OCI-LY1 (cell line): ENCODE measurements at regions not wholly inside any gene's neighbourhood (a gene's known extent, or its start where the extent isn't known, plus 50 kb on each side); places are given as distances from the start of the nearest gene placed in this dataset.

ENCODE experiments used
- H2AFZ ChIP-seq: fragments of 200-600 bp; sonication (generic), shearing (Covaris generic); 2 replicates; pipeline ENCODE4 v1.6.0; 2014; ENCODE audit warnings: antibody characterized with exemption, mild to moderate bottlenecking, low read length
- H3F3A ChIP-seq: fragments of 200-600 bp; sonication (generic), shearing (Covaris generic); 2 replicates; pipeline ENCODE4 v1.6.0; 2014; ENCODE audit warnings: mild to moderate bottlenecking, antibody characterized with exemption, low read length, moderate library complexity; ENCODE audit not compliant: insufficient read depth
- H3K27ac ChIP-seq: fragments of 200-600 bp; sonication (generic); 2 replicates; pipeline ENCODE4 v1.5.1; 2014; ENCODE audit warnings: low read length, mixed run types, mild to moderate bottlenecking, low read depth; ENCODE audit not compliant: poor library complexity, severe bottlenecking
- H3K27me3 ChIP-seq: fragments of 200-600 bp; sonication (generic); 2 replicates; pipeline ENCODE4 v1.6.0; 2014; ENCODE audit warnings: antibody characterized with exemption, mild to moderate bottlenecking, low read length, moderate library complexity; ENCODE audit not compliant: insufficient read depth
- H3K36me3 ChIP-seq: fragments of 200-600 bp; sonication (generic); 2 replicates; pipeline ENCODE4 v1.6.1; 2014; ENCODE audit warnings: mild to moderate bottlenecking, antibody characterized with exemption, low read length, moderate library complexity, mixed read lengths; ENCODE audit not compliant: insufficient read depth
- H3K4me1 ChIP-seq: fragments of 200-600 bp; sonication (generic); 2 replicates; pipeline ENCODE4 v1.5.1; 2014; ENCODE audit warnings: mild to moderate bottlenecking, low read length, moderate library complexity; ENCODE audit not compliant: insufficient read depth, severe bottlenecking
- H3K4me2 ChIP-seq: fragments of 200-600 bp; sonication (generic), shearing (Covaris generic); 2 replicates; pipeline ENCODE4 v1.6.1; 2014; ENCODE audit warnings: low read length
- H3K4me3 ChIP-seq: fragments of 200-600 bp; sonication (generic); 2 replicates; pipeline ENCODE4 v1.5.1; 2014; ENCODE audit warnings: low read length, low read depth, mild to moderate bottlenecking, mixed read lengths; ENCODE audit not compliant: poor library complexity, severe bottlenecking
- H3K79me2 ChIP-seq: fragments of 200-600 bp; shearing (Covaris generic); 2 replicates; pipeline ENCODE4 v1.6.1; 2016; ENCODE audit warnings: mixed run types, low read length, mixed read lengths; ENCODE audit not compliant: insufficient read depth
- H3K9ac ChIP-seq: fragments of 200-600 bp; sonication (generic), shearing (Covaris generic); 2 replicates; pipeline ENCODE4 v1.6.1; 2014; ENCODE audit warnings: mild to moderate bottlenecking, low read length, mixed read lengths
- H3K9me2 ChIP-seq: fragments of 200-600 bp; sonication (generic), shearing (Covaris generic); 2 replicates; pipeline ENCODE4 v1.6.1; 2014; ENCODE audit warnings: low read depth, mild to moderate bottlenecking, low read length, mixed read lengths
- H3K9me3 ChIP-seq: fragments of 200-600 bp; shearing (Covaris generic); 2 replicates; pipeline ENCODE4 v1.6.1; 2014; ENCODE audit warnings: low read length, mixed read lengths
- H4K20me1 ChIP-seq: fragments of 200-600 bp; sonication (generic), shearing (Covaris generic); 2 replicates; pipeline ENCODE4 v1.6.0; 2016; ENCODE audit warnings: mild to moderate bottlenecking, low read length; ENCODE audit not compliant: insufficient read depth
- EZH2 ChIP-seq: fragments of 200-600 bp; sonication (generic), shearing (Covaris generic); IDR thresholded peaks from 2 replicates; pipeline ENCODE4 v1.8.0; 2017; ENCODE audit warnings: borderline replicate concordance, mixed run types, mild to moderate bottlenecking, antibody characterized with exemption, low read length, moderate library complexity, mixed read lengths
- TF ChIP-seq, protein P1 (sequence below): fragments of 200-600 bp; sonication (generic), shearing (Covaris generic); IDR thresholded peaks from 2 replicates; pipeline ENCODE4 v1.5.1; 2017; ENCODE audit warnings: mild to moderate bottlenecking, antibody characterized with exemption, low read length, moderate library complexity, mixed read lengths

DNA sequence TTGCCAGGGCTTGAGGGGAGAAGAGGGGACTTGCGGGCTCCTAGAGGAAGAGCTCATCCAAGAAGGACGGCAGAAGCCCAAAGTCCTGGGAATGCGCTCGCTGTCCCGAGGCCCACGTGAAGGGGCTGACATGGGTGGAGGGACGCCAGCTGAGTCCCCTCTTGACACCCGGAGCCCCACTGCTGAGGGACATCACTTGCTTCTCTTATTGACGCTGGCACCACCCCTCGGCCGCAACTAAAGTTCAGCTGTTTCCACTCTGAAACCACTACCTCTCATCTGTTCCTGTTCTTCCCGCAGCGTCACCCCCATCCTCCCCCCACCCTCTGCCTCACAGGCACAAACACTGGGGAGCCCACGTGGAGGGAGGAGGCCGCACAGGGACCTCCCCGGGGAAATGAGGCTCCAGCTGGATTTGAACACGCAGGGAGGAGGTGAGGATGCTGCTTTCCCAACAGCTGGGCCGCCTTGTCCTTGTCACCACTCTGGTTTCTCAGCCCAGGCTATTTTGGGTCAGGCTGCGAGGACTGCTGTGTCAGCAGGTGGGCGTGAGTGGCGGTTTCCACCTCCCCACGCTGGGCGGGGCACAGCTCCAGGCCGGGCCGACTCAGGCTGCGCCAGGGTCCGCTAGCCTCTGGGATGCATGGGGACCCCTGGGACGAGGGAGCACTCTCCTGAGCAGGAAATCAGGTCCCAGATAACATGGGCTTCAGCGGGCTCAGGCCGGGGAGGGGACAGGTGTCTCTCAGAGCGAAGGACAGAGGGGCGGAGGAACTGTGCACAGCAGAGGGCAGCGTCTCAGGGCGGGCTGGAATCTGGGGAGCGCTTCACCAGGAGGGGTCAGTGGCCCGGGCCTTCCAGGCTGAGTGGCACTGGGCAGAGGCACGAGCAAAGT lies 156.3 kb downstream of the ZNF248 start:
- Histone ChIP-seq H3K9me3 (no peaks in the 10 kb centered on the region), H3K27me3 (no peaks in the 10 kb centered on the region), H3K27ac (no peak overlapping the region), H3K4me2 (no peak overlapping the region), H3K4me3 (no peak overlapping the region), H3K9me2 (no peaks in the 10 kb centered on the region), H3F3A (no peaks in the 10 kb centered on the region), H2AFZ (no peak overlapping the region), H4K20me1 (no peaks in the 10 kb centered on the region), H3K4me1 (no peaks in the 10 kb centered on the region), H3K79me2 (no peaks in the 10 kb centered on the region), H3K9ac (no peak overlapping the region), H3K36me3 (no peaks in the 10 kb centered on the region)
- no peak for TF ChIP-seq EZH2
- TF ChIP-seq, protein P1, sequence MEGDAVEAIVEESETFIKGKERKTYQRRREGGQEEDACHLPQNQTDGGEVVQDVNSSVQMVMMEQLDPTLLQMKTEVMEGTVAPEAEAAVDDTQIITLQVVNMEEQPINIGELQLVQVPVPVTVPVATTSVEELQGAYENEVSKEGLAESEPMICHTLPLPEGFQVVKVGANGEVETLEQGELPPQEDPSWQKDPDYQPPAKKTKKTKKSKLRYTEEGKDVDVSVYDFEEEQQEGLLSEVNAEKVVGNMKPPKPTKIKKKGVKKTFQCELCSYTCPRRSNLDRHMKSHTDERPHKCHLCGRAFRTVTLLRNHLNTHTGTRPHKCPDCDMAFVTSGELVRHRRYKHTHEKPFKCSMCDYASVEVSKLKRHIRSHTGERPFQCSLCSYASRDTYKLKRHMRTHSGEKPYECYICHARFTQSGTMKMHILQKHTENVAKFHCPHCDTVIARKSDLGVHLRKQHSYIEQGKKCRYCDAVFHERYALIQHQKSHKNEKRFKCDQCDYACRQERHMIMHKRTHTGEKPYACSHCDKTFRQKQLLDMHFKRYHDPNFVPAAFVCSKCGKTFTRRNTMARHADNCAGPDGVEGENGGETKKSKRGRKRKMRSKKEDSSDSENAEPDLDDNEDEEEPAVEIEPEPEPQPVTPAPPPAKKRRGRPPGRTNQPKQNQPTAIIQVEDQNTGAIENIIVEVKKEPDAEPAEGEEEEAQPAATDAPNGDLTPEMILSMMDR = no peak

GRCh38 chr10:37687581-37687980 lies 169.8 kb downstream of the ZNF248 start:
- no peaks in the 10 kb centered on the region; the same call in 1 of the 2 replicates for H3K9me2 ChIP-seq
- H3K79me2 ChIP-seq = no peaks in the 10 kb centered on the region
- TF ChIP-seq EZH2 = no peak
- TF ChIP-seq, protein P1 = no peak
- no peak overlapping the region for H3K4me3 ChIP-seq
- H4K20me1 ChIP-seq = no peaks in the 10 kb centered on the region
- H3K9ac ChIP-seq = no peak overlapping the region
- no peaks in the 10 kb centered on the region for H3F3A ChIP-seq
- H3K36me3 ChIP-seq = no peaks in the 10 kb centered on the region
- no peaks in the 10 kb centered on the region; the same call in 1 of the 2 replicates for H3K27me3 ChIP-seq
- no peak overlapping the region for H3K4me2 ChIP-seq
- H3K27ac ChIP-seq = no peak overlapping the region
- H3K9me3 ChIP-seq = no peaks in the 10 kb centered on the region
- H2AFZ ChIP-seq = no peak overlapping the region
- no peaks in the 10 kb centered on the region for H3K4me1 ChIP-seq

- TF ChIP-seq, protein P1 = no peak
- TF ChIP-seq EZH2 = no peak
- Histone ChIP-seq H3K9me3 (no peaks in the 10 kb centered on the region), H3K9ac (no peak overlapping the region)
These were observed 171.4 kb downstream of the ZNF248 start for GRCh38 chr10:37685741-37686683.

More at GRCh38 chr10:37685741-37686683, 171.4 kb downstream of the ZNF248 start:
- H3K9me2 ChIP-seq = no peaks in the 10 kb centered on the region; the same call in 1 of the 2 replicates
- H3F3A ChIP-seq = no peaks in the 10 kb centered on the region
- H3K4me1 ChIP-seq = no peaks in the 10 kb centered on the region
- no peaks in the 10 kb centered on the region for H3K79me2 ChIP-seq
- H3K4me3 ChIP-seq = no peak overlapping the region
- no peaks in the 10 kb centered on the region for H3K36me3 ChIP-seq
- H3K4me2 ChIP-seq = no peak overlapping the region
- no peaks in the 10 kb centered on the region; the same call in 1 of the 2 replicates for H3K27me3 ChIP-seq
- H4K20me1 ChIP-seq = no peaks in the 10 kb centered on the region
- H2AFZ ChIP-seq = no peak overlapping the region
- no peak overlapping the region for H3K27ac ChIP-seq
